H1 (cell line): ENCODE measurements at regions not wholly inside any gene's neighbourhood (a gene's known extent, or its start where the extent isn't known, plus 50 kb on each side); places are given as distances from the start of the nearest gene placed in this dataset.

Source experiments
- CREB1 ChIP-seq: IDR thresholded peaks from 2 replicates; pipeline ENCODE4 v1.6.1; 2012; ENCODE audit warnings: inconsistent platforms
- JUND ChIP-seq: IDR thresholded peaks from 2 replicates; pipeline ENCODE4 v1.6.1; 2011; ENCODE audit warnings: mild to moderate bottlenecking, improper control_type of control experiment, low read length
- KDM5A ChIP-seq: fragments of 200-600 bp; IDR thresholded peaks from 2 replicates; pipeline ENCODE4 v1.7.1; 2012; ENCODE audit warnings: mild to moderate bottlenecking, low read length, inconsistent platforms, mixed read lengths
- RAD21 ChIP-seq, 2 experiments: IDR thresholded peaks in 1 of 2; conservative IDR thresholded peaks in 1 of 2; 2 replicates each; pipeline ENCODE4 v1.6.1; 2011; ENCODE audit warnings: low read depth in 2 of 2, low read length in 2 of 2, improper control_type of control experiment in 1 of 2, inconsistent platforms in 1 of 2, mild to moderate bottlenecking in 1 of 2, moderate library complexity in 1 of 2
- RBBP5 ChIP-seq: IDR thresholded peaks from 2 replicates; pipeline ENCODE4 v1.7.1; 2012; ENCODE audit warnings: low read depth, mild to moderate bottlenecking, inconsistent platforms, low read length, moderate library complexity, borderline replicate concordance
- RFX5 ChIP-seq: IDR thresholded peaks from 2 replicates; pipeline ENCODE4 v1.6.1; 2011; ENCODE audit warnings: low read depth, low read length, improper control_type of control experiment, borderline replicate concordance
- YY1 ChIP-seq: IDR thresholded peaks from 2 replicates; pipeline ENCODE4 v1.6.1; 2011; ENCODE audit warnings: low read depth, mild to moderate bottlenecking, low read length
- ZNF274 ChIP-seq: IDR thresholded peaks from 2 replicates; pipeline ENCODE4 v1.7.0; 2012; ENCODE audit warnings: low read length, borderline replicate concordance; ENCODE audit errors: extremely low read depth
- TF ChIP-seq, protein P1 (sequence below), 3 experiments: IDR thresholded peaks; 1 replicate in 2 of 3; 2 replicates in 1 of 3; pipeline versions ENCODE4 v1.5.1 to v1.6.1; 2011; ENCODE audit warnings: low read length in 3 of 3, mild to moderate bottlenecking in 3 of 3, inconsistent platforms in 2 of 3, low read depth in 1 of 3, moderate library complexity in 1 of 3; ENCODE audit not compliant: insufficient read depth in 1 of 3; ENCODE audit errors: control extremely low read depth in 1 of 3
- TF ChIP-seq, protein P2 (sequence below): IDR thresholded peaks from 2 replicates; pipeline ENCODE4 v1.6.1; 2012; ENCODE audit warnings: inconsistent platforms

DNA sequence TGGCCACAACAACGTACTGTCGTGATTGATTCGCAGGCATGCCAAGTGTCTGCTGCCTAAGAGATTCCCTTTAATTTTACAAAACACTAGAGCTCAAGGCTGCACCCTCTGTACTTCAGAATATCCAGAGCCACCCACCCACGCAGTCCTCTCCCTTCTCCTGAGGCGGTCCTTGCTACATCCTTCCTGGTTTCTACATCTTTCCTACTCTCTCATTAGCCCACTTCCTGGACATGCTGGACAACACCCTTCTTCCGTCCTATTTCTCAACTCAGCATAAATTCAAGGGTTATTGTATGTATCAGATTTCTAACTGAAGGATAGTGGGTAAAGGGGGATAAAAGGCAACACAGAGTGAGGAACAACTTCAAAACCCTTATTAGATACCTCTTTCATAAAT is 148.4 kb upstream of the MAP3K1 start:
- TF ChIP-seq, protein P1, sequence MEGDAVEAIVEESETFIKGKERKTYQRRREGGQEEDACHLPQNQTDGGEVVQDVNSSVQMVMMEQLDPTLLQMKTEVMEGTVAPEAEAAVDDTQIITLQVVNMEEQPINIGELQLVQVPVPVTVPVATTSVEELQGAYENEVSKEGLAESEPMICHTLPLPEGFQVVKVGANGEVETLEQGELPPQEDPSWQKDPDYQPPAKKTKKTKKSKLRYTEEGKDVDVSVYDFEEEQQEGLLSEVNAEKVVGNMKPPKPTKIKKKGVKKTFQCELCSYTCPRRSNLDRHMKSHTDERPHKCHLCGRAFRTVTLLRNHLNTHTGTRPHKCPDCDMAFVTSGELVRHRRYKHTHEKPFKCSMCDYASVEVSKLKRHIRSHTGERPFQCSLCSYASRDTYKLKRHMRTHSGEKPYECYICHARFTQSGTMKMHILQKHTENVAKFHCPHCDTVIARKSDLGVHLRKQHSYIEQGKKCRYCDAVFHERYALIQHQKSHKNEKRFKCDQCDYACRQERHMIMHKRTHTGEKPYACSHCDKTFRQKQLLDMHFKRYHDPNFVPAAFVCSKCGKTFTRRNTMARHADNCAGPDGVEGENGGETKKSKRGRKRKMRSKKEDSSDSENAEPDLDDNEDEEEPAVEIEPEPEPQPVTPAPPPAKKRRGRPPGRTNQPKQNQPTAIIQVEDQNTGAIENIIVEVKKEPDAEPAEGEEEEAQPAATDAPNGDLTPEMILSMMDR (IDR thresholded peaks at IDR 0.05; ENCODE audit: control extremely low read depth in 1 of 3, insufficient read depth in 1 of 3, low read depth in 1 of 3, low read length in 3 of 3) = no peak
- TF ChIP-seq CREB1 (no peak), YY1 (no peak), RBBP5 (no peak), RFX5 (no peak), ZNF274 (no peak), RAD21 (IDR thresholded peaks at IDR 0.05 in 1 of 2, conservative IDR thresholded peaks at IDR 0.05 in 1 of 2; ENCODE audit: low read depth in 2 of 2, low read length in 2 of 2) (no peak), JUND (no peak), KDM5A (no peak)
- TF ChIP-seq, protein P2, sequence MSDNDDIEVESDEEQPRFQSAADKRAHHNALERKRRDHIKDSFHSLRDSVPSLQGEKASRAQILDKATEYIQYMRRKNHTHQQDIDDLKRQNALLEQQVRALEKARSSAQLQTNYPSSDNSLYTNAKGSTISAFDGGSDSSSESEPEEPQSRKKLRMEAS = no peak
